ENCODE measurements at regions not wholly inside any gene's neighbourhood (a gene's known extent, or its start where the extent isn't known, plus 50 kb on each side); places are given as distances from the start of the nearest gene placed in this dataset.

GRCh38 chr13:99686157-99686572 is 184.9 kb downstream of the TM9SF2 start:
- no peak for TF ChIP-seq CTCF (IDR thresholded peaks at IDR 0.05)

GRCh38 chr13:99681695-99682094 is 180.4 kb downstream of the TM9SF2 start:
- no peak for TF ChIP-seq CTCF (IDR thresholded peaks at IDR 0.05)

GRCh38 chr13:99677116-99677951 is 176.1 kb downstream of the TM9SF2 start:
- TF ChIP-seq CTCF (IDR thresholded peaks at IDR 0.05) = no peak

- no peak for TF ChIP-seq CTCF (IDR thresholded peaks at IDR 0.05)
Measured at GRCh38 chr13:99671746-99672145, 170.5 kb downstream of the TM9SF2 start.

GRCh38 chr13:99666146-99666805 is 165.0 kb downstream of the TM9SF2 start:
- TF ChIP-seq CTCF (IDR thresholded peaks at IDR 0.05) = no peak

- no peak for TF ChIP-seq CTCF (IDR thresholded peaks at IDR 0.05)
Measured at GRCh38 chr13:99665711-99666110, 164.4 kb downstream of the TM9SF2 start.

GRCh38 chr13:99663908-99664307 is 162.6 kb downstream of the TM9SF2 start:
- no peak for TF ChIP-seq CTCF (IDR thresholded peaks at IDR 0.05)
